DMS114 treated with DMSO at 0.1 percent for 48 hours (cell line): ENCODE measurements at regions not wholly inside any gene's neighbourhood (a gene's known extent, or its start where the extent isn't known, plus 50 kb on each side); places are given as distances from the start of the nearest gene placed in this dataset.

ENCODE experiments used
- DNase-seq: peaks from one replicate; lab custom pipeline; 2025; ENCODE audit not compliant: unreplicated experiment; lab: John Stamatoyannopoulos, UW

DNA sequence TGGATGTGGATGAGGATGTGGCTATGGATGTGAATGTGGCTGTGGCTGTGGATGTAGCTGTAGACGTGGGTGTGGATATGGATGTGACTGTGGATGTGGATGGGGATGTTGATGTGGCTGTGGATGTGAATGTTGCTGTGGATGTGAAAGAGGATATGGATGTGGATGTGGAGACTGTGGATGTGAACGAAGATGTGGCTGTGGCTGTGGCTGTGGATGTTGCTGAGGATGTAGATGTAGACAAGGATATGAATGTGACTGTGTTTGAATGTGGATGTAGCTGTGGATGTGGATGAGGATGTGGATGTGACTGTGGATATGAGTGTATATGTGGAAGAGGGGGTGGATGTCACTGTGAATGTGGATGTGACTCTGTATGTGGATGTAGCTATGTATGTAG lies 884.6 kb upstream of the CHAC2 start:
- DNase-seq, result no peak

DNA sequence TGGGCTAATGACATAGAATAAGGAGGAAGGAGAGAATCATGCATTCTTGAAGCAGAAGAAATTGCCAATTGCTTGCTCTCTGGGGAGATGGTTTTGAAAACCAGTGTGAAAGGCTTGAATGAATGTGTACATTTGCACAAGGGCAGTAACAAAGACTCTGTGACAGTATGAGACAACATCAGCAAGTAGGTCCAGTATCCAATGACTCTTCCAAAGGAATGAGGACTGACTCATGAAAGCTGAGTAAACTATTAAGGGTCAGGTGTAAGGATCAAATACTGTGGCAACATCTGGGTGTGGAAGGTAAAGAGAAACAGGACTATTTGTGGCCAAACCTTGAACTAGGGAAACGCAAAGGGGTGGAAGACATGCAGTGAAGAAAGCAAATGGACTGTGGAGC lies 886.0 kb upstream of the CHAC2 start:
- DNase-seq, result no peak

DNA sequence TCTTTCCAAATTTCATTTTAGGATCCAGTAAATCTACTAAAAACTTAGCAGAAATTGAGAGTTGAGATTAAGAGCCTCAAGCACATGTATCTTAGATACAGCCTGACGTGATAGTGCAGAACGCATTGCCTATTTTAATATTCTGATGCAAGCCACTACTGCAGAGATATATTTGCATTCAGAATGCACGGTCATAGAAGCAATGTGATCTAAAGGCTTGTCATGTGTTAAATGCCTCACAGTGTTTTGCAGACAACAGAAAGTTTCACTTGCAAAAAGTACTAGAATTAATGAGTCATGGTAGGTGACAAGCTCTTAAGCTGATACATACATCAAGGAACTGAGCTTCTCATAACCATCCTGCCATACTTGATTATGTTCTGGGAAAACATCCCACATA lies 886.7 kb upstream of the CHAC2 start:
- DNase-seq, result no peak

DNA sequence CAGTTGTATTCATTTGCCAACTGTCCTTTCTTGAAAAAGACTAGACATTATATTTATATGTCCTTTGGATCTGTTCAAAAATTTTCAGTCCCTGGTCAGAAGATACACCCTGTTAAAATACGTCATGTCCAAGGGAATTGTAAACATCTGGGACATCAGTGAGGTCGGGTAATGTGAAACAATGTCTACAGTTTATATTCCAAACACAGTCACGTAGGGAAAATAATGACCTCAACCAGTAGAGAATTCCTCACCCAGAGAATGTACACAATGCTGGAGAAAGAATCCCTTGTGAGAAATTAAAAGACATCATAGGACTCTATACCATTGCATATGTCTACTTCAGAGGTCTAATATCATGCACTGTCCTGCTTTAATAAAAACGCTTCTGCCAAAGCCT lies 888.0 kb upstream of the CHAC2 start:
- no peak for DNase-seq

DNA sequence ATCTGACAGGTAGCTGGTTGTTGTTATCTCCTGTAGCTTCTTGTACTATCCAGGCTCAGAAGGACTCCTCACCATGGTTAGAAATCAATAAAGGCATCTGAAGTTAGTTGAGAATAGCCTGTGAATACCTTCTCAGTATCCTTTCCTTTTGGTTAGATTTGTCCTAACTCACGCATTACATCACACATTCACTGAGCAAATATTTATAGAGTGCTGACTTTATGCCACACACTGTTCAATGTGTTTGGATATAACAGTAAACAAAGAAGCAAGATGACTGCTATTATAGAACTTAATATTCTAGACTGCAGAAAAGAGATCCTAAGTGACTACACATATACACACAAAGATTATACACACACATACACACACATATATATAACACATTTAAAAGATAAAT lies 889.9 kb upstream of the CHAC2 start:
- no peak for DNase-seq

DNA sequence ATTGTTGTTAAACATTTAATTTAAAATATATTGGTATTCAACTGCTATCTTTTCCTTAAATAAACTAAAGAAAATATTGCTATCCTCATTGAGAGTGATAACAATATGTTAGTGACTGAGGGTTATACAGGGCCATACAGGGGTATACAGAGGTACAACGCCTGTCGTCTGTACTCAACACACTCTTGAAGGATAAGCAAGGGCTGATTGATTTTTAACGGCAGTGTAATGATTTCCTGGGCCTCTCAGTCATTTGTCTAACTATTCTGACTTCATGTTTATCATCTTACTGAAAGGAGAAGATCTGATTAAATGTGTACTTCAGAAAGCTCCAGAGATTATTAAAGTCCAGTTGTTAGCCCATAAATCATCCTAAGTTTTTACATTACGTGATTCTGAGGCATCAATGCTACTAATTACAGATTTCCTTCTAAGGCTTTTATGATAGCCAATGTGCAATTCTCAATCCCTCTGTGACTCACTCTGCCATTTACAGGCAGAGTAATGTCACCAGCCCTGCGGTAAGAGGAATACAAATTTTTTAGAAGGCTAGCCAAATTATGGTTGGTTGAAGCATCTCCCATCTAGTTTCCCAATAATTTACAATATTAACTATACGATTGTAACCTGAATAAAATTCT lies 893.0 kb upstream of the CHAC2 start:
- no peak for DNase-seq

DNA sequence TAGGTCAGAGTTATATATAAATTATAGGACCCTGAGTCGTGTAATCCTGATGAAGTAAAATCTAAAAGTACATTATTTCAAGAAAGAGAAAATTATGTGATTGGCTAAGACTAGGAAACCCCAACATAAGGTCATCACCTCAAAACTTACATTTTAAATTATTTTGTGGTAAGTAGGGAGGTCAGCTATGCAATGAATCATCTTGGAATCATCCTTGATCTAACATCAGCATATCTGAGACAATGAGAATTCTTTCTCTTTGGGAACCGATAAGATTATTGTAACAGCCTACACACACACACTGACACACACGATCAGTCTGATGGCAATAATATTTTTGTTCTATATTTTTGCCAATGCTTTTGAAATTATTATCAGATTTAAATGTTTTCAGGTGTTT lies 904.8 kb upstream of the CHAC2 start:
- DNase-seq, result no peak

DNA sequence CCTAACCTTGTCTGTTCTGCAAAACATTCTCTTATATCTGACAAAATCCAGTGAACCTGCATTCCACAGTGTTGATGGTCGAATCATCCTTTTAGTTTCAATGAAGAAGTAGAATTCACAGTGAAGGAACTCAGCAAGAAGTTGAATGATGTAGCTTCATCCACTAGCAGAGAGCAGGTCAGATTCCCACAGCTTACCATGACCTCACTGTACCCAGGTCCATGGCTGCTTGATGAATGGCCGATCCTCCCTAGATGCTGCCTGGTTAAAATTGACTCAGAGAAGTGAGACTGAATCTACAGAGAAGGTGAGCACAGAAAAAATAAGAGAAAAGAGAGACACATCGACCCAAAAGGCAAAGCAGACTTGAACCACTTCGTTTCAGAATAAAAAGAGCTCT lies 906.0 kb upstream of the CHAC2 start:
- no peak for DNase-seq

DNA sequence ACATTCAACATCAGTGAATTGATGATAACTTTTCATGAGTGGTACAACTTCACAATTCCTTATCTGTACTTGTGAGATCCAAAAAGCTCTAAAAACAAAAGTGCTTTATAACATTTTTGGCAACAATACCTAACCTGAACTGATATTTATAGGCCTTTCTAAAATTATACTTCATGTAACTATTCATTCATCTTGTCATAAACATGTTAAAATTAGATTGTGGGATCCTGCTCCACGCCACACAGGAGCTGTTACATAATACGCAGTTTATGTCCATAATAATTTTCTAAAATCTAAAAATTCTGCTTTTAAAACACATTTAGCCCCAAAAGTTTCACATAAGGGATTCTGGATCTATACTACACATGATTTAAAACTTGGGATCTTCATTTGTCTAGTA lies 908.5 kb upstream of the CHAC2 start:
- no peak for DNase-seq

DNA sequence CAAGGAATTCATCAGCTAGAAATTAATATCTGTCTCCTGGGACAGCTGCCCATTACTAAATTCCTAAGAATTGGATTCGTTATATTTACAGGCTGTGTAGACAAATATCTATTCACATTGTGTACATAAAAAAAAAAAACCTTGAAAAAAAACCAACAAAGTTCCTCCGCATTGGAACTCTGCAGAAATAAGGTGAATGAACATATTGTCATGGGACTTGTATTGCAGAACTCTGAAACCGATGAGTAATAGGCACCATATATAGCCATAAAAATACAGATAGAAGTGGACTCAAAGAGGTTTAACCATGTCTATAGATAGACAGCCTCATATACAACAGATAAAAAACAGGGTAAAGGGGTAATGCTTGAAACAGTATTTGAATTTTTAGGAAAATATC lies 909.9 kb upstream of the CHAC2 start:
- DNase-seq, result no peak

DNA sequence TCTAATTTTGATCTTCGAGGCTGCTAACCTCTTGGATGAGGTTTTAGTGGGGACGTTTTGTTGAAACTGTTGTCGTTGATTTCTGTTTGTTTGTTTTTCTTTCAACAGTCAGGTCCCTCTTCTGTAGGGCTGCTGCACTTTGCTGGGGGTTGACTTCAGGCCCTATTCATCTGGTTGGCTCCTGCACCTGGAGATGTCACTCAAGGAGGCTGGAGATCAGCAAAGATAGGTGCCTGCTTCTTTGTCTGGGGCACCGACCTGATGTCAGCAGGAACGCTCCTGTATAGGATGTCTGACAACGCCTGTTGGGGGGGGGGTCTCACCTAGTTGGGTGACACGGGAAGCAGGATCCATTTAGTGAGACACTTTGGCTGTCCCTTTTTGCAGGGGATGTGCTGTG lies 915.6 kb upstream of the CHAC2 start:
- no peak for DNase-seq

DNA sequence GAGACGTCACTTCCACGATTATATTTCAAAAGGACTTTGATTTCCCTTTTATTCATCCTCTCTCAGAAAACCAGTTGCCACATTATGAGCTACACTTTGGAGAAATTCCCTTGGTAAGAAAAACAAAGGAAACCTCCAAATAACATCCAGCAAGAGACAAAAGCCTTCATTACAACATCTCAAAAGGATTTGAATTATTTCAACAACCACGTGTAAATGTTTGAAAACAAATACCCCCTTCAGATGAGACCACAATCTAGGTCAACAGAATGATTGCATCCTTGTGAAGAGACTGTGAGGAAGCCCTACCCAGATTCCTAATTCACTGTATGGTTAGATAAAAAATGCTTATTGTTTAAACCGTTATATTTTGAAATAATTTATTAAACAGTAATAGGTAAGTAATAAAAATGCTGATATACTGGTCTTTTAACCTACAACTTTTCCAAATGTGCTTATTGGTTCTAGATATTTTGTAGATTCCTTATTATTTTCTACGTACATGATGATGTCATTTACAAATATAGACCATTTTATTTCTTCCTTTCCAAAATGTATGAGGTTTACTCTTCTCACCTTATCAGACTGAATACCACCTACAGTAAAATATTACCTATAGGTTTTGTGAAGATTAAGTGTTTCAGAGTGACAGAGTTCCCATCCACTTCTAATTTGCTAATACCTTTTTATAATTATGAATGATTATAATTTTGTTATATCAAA lies 922.7 kb upstream of the CHAC2 start:
- no peak for DNase-seq

DNA sequence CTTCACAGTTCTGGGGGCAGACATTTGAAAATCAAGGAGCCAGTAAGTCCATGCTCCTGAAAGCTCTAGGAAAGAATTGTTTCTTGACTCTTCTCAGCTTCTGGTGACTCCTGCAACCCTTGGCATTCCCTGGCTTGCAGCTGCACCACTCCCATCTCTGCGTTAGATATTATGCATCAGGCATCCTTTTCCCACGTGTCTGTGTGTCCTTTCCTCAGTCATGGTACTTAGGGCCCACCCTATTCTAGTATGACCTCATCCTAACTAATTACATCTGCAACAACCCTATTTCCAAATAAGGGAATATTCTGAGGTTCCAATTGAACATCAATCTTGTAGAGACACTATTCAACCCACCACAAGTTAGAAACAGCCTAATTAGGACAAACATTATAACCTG lies 931.7 kb upstream of the CHAC2 start:
- no peak for DNase-seq

DNA sequence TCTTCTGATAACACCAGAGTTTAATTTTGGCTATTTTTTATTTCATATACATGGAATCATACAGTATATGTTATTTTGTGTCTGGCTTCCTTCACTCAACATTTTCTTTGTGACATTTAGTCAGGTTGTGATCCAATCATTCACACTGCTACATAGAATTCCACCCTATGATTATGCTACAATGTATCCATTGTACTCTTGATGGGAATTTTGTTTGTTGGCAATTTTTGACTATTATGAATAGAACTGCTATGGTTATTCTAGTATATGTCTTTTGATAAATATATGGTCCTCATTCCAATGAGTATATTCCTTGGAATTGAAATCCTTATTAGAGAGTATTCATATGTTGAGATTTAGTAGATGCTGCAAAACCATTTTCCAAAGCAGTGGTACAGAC lies 936.4 kb upstream of the CHAC2 start:
- no peak for DNase-seq

DNA sequence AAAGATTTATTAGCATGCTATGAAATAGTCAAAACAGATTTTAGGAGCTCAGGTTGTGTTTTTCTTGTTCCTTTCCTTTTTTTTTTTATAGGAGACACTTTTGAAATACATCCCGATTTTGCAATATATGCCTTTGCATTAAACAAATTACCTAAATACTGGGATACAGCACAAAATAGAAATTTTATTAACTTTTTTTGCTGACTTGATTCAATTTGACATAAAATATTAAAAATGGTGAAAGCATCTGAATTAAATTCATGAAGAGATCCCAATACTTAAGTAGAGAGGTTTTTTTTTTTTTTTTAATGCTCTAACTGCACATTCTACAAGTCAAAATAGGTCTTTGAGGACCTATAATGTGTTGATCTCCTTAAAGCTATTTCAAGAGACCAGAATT lies 939.5 kb upstream of the CHAC2 start:
- no peak for DNase-seq

DNA sequence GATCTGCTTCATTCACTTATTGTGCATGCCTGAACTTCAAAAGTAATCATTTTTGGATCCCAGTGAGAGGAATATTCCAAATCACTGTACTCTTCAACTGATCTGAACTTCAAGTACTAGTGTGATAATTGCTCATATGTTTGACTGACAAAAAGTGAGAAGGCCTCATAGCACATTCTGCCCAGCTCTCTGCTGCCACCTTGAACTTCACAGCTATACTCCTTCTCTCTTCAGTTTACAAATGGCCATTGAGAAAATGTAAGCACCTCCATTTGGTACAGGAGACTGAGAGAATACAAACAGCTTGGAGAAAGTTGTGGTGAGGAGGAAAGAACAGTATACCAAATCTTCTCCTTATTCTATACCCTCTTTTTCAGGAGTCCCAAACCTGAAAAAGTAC lies 946.0 kb upstream of the CHAC2 start:
- DNase-seq, result no peak

DNA sequence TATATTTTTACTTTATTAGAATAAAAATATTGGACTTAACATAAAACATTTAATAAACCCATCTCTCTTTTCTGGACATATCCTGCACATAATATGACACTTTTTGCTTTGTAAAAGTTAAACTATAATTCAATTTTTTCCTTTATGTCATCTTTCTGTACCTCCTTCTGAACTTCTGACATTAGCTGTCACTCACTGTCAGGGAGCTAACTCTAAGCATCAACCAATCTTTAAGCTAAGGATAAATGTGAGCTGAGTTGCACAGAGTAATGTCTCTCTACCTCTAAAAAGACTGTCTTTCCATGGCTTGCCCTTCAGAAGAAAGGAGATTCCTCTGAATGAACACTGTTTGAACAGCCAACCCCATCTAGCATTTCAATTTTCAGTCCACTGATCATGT lies 948.6 kb upstream of the CHAC2 start:
- no peak for DNase-seq

DNA sequence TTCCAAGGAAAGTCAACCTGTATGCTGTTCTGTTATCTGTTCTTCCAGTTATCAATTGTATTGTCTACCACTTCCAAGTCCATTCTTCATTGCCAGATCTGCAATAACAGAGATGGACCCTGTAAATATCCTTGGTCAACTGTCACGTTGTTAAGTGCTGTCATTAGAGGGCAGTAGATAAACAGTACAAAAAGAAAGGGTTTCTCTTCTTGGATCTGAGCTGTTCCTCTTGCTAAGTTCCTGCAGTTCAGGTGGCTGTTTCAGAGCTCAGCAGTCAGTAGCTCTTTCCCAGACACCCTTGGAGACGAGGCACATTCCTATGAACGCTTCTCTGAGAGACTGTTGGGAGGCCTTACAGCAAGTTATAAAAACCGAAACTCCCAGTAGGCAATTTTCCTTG lies 957.1 kb upstream of the CHAC2 start:
- DNase-seq, result no peak

DNA sequence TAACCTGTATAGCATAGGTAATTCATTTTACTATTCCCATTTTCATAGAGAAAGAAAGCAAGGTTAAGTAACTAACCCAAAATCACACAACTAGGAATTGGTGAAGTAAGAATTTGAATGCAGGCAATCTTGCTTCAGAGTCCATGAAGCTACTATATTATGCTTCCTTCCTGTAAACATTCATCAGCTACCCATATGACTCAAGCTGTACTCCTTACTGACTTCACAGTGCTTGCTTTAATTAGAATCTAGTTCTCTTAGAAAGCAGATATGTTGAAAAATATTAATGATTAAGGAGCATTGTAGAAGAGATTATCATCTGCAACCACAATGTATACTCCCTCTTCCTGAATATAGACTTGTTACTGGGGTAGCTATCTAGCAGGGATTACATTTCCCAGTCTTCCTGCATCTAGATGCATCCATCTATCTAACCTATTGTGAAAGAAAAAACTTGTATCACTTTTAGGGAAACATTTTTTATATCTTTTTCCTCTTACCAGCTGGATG lies 961.6 kb upstream of the CHAC2 start:
- no peak for DNase-seq

DNA sequence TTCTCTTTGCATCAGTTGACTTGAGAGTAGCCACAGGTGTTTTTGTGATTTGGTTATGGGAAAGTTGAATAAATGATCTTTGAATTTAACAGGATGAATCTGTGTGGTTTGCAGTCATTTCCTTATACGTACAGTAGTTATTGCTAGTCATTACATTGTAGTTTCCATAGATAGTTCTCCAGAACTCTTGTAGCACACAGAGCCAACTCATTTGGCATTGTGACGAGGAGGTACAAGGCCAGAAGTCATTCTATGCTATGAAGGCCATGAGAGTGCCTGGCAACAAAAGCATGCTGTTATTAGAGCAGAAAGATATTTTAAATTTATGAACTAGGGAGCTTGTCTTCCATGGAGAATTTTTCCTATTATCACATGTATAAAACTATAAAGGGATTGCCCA lies 973.0 kb upstream of the CHAC2 start:
- no peak for DNase-seq

DNA sequence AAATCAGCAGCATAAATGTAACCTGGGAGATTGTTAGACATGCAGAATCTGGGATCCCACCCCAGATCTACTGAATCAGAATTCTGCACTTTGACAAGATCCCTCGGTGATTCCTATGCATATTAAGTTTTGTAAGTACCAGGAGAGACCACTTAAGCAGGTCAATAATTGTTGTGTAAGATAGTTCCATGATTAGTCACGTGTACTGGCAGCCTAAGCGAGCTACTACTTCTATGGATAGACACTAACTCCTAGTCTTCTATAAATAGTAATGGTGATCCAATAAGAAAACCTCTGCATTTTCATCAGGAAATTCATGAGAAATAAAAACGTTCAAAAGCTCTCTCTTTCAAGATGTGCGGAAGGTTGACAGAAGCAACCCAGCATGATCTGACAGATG lies 988.2 kb upstream of the CHAC2 start:
- no peak for DNase-seq

DNA sequence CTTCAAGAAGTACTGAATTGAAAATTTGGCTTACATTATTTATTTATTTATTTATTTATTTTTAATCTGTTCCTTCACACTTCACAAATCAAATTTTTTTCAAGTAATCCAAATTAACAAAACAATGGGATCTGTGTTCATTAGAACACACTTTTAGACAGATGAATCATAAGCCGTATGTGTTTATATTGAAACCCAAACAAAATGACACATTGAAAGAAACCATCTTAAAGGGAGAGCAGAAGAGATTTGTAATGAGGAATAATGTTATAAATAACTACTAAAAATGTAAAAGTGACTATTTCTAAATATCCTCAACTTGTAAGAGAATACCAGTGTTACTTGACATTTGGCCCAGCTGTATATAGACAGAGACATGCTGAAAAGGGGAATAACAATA lies 991.0 kb upstream of the CHAC2 start:
- no peak for DNase-seq

DNA sequence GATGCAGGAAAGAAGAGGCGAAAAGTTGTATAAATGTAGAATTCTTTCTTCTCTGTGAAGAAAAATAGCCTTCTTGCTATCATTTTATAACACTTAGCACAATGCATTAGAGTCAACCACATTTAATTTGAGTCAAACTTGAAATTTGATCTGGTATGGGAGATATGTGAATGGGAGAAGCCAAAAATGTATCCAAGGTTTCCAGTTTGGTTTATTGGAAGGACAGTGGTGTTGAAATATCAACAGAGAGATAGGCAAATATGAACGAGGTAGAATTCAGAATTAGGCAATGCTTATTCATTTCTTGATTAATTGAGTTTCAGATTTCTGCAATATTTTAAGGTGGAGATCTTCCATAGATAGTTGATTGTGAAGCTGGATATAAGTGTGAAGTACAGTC lies 991.9 kb upstream of the CHAC2 start:
- no peak for DNase-seq
